ENCODE measurements at regions not wholly inside any gene's neighbourhood (a gene's known extent, or its start where the extent isn't known, plus 50 kb on each side); places are given as distances from the start of the nearest gene placed in this dataset.
"Not testable (repeated sequence)": the region's sequence is repeated elsewhere in the genome, so short reads cannot be mapped to it uniquely, and the experiment has no call there.

DNA sequence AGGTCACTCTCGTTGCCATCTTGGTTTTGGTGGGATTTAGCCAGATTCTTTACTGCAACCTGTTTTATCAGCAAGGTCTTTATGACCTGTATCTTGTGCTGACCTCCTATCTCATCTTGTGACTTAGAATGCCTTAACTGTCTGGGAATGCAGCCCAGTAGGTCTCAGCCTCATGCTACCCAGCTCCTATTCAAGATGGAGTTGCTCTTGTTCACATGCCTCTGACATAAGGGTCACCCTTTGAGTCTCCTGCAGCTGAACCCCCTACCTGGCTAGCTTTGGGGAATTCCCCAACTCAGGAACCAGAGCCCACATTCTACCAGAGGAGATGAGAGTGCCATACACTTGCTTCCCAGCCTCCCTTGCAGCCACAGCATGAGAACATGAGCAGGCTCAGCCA, 123.0 kb upstream of the ARHGEF3 start:
- not testable (repeated sequence) for DNase-seq (ENCODE audit: low read depth)

DNA sequence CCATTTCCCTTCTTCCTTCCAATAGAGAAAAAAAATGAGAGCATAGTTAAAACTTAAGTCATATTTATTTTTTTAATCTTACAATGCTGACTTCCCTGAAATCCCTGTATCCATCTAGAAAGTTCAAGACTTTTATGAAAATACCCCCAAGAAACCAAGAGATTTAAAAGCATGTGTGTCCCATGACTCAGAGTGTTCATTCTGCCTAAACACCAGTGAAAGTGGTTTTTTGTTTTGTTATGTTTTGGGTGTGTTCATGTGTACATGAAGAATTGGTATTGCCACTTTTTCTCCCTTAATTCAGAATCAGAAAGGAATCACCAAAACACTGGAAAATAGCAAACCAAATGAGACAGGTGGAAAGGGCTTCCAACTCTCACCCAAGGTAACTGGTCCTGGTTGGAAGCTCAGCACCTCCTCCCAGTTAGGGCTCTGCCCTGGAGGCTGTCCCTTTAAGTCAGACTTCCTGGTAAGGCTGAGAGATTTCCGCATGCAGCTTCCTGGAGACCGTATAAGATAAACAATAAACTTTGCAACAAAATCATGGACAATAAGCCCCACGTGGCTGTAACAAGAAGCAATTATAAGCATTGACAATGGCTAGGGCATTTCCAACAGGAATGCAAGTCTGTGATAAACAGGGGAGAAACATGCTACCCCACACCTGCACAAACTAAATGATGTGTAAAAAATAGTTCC, 121.9 kb upstream of the ARHGEF3 start:
- DNase-seq (ENCODE audit: low read depth), result no peak

- no peak for DNase-seq (ENCODE audit: low read depth)
Measured at GRCh38 chr3:56921573-56922453, 120.1 kb upstream of the ARHGEF3 start.

DNA sequence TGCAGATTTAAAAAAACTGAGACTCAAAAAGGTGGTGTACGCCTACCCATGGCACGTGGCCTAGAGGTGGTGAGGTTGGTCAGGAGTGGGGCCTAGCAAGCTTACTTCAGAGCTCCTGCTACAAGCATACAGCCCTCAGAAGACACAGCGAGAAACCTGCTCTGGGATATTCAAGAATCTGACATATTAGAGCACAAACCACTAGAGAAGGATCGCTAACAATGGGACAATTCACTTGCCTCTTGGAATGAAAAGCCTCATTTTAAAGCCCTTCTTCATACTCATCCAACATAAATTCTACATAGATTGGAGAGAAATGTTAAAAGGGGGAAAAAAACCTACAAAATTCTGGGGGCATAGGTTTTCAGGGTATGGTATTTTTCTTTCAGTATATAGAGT, 118.0 kb upstream of the ARHGEF3 start:
- no peak for DNase-seq (ENCODE audit: low read depth)

- no peak for DNase-seq (ENCODE audit: low read depth)
Measured at GRCh38 chr3:56919137-56919796, 117.5 kb upstream of the ARHGEF3 start.

DNA sequence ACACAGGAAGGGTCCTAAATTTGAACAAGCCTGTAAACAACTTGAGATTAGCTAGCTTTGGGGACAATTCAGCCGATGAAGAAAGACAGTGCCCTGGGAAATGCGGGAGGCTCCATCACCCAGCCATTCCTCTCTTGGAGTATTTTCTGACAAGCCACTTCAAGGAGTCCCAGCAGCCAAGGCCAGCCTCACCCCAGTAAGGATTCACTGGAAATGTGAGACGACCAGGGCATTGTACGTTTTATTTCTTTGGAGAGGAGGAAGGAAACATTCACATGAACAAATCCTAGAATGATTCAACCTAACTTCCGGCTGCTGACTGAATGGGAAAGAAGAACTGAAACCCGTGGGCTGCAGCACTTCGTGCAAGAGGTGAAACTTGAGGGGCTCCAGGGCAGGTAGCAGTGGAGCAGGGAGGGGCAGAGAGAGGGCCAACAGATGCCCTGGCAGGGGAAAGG, 116.4 kb upstream of the ARHGEF3 start:
- DNase-seq (ENCODE audit: low read depth), result no peak

DNA sequence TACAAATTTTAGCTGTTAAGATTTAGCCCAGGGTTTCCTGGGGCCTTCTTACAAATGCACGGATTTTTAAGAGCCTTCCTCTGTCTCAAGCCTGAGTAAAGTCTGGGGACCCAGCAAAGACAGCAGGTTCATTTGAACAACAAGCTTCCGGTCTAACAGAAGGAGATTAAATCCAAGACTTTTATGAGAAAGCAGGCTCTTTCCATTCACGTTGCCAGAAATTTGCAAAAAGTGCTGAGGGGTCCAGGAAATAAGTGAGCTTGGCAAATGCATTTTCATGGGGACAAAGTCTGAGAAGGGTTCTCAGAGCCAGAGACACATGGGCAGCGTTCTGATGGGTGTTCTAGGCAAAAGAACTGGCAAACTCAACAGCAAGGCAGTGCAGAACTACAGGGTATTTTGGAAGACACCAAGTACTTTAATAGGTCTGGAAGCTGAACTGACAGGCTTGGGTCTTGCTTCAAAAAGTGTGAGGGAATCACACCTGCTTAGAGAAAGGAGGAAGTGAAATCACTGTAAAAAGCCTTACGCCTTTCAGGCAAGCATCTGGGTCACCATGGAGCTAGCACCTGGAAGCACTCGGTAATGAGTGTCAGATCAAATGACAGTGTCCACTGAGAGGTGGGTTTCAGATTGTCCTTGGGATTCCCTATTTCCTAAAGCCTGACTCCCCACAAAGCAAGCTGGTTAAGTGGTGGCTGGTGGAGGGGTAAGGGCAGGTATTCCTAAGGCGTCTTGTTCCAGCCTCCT, 115.8 kb upstream of the ARHGEF3 start:
- no peak for DNase-seq (ENCODE audit: low read depth)

DNA sequence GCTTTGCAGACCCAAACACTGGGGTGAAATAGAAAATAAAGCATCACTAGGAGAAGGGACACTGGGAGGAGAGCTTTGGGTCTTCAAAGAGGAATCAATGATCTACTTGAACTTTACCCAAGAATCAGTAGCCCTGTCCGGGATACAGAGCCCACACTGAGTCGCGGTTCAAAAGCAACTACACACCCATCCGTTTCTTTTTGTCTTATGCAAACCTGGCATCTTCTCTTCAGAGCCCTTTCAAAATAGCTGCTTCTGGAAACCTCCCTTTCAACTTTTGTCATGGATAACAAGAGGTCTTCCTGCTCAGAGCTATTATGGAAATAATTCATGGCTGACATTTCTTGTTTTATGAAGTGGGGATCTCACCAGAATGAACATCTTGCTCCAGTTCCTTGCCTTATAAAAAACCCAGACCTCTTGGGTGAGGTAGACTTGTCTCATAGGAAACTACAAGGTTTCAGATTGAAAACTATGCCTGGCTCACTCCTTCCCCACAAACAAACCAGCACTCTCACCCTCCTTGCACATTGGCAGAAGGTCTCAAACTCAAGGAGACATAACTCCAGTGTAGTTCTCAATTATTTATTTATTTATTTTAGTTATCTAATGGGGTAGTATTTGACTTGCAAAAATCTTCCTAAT, 115.1 kb upstream of the ARHGEF3 start:
- no peak for DNase-seq (ENCODE audit: low read depth)

DNA sequence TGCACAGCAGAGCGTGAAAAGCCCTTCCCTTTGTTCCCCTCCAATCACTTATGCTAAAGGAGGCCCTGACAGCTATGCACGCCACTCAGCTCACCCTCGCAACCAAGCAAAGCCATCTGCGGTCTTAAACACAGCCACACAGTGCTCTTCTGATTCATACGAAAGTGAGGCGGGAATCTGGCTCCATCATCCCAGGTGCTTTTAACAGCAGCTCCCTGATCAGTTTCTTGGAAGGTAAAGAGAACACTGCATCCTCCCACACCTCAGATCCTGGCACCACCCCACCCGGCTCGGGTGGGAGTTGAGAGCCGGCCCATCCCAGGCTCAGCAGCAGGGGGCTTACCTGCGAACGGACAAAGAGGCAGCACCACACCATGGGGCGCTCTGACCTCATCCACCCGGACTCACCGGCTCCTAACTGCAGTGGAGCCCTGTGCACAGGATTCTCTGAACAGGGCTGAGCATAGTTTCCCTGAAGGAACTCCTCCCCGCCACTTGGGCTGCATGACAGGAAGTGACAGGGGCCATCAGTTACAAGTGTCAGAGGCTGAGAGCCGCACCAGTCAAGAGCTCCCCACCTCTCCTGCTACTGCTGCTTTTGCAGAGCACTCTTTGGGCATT, 114.3 kb upstream of the ARHGEF3 start:
- peak; percentile 38 for DNase-seq (ENCODE audit: low read depth)

DNA sequence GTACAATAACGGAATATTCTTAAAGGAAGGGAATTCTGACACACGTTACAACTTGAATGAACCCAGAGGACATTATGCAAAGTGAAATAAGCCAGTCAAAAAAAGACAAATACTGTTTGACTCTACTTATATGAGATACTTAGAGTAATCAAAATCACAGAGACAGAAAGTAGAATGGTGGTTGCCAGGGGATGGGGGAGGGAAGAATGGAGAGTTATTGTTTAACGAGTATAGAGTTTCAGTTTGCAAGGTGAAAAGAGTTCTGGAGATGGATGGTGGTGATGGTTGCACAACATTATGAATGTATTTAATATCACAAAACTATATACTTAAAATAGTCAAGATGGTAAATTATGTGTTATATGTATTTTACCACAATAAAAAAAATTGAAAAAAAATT, 112.9 kb upstream of the ARHGEF3 start:
- no peak for DNase-seq (ENCODE audit: low read depth)

DNA sequence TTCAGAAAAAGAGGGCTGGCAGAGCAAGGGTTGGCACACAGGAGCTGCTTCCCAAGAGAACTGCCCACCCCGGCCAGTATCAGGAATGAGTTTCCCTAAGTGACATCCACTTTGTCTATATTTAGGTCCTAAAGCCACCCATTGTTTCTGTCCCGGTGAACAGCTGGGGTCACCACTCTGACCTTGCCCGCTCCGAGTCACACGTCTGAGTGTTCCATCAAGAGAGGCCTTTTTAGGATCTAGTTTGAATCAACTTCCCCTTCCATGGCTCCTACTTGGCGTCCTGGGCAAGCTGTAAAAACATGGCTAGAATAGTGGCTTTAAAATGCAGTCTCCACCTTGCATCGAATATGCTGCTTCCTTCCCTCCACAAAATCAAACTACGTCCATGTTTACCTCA, 109.6 kb upstream of the ARHGEF3 start:
- DNase-seq (ENCODE audit: low read depth), result no peak

DNA sequence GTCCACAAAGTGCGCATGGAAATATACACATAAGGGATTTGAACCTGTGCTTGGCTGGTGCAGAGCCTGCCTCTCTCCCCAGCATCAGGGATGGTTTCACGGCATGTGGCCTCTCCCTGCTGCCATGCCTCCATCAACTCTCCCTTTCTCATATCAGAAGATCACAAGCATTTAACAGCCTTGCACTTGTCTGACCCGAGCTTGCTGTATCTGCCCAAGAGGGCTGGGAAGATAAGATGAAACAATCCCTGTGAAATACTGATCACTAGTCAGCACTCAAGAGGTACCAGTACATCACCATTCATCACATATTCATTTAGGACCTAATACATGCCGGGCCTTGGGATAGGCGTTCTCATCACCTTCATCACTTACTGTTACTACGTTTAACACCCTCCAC, 107.6 kb upstream of the ARHGEF3 start:
- no peak for DNase-seq (ENCODE audit: low read depth)

GRCh38 chr3:56908004-56908403, 106.3 kb upstream of the ARHGEF3 start:
- DNase-seq (ENCODE audit: low read depth), result no peak

DNA sequence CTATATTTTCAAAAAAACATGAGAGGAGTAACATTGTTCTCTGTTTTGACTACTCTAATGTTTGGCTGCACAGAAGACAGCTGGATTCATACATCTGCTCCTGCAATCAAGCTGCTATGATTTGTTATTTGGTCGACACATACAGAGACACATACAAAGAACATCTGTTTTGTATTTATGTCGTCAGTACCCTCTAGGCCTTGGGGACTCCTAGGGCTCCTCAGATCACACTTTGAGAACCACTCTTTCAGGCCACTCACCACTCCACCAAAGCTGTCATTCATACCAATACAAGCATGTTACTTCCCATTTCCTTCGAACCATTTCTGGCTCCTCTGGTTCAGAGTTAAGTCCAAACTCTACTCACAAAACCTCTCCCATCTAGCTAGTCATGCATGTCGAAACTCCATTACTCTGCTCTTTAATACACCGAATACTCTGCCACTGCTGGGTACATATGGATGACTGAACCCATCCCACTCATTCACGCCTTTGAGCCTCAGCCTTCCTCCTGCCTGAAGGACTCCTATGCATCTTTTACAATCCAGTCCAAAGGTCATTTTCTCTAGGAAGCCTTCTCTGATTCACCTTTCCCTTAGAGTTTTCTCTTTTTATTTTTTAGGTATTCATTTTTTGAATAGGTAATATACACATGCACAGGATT, 102.9 kb upstream of the ARHGEF3 start:
- DNase-seq (ENCODE audit: low read depth), result no peak

DNA sequence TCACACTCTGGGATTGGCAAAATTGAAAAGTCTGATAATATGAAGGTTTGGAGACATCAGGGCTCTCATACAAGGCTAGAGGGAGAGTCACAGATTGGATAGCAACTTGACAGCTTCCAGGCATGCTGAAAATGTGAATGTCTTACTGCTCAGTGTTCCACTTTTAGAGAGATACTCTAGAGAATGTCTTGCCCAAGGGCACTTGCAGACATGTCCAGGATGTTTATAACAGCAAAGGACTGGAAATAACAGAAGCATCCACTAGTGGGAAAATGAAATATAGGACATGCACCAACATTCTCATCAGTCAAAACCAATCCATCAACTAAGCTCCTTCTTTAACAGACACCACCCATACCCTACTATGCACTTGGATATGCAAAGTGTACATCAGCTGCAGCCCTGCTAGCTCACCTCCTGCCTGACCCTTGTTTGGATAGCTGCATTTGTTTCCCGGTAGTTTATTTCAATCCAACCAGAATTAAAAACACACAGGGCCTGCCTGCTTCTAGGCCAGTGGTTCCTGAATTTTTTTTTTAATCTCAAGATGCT, 101.6 kb upstream of the ARHGEF3 start:
- no peak for DNase-seq (ENCODE audit: low read depth)

DNA sequence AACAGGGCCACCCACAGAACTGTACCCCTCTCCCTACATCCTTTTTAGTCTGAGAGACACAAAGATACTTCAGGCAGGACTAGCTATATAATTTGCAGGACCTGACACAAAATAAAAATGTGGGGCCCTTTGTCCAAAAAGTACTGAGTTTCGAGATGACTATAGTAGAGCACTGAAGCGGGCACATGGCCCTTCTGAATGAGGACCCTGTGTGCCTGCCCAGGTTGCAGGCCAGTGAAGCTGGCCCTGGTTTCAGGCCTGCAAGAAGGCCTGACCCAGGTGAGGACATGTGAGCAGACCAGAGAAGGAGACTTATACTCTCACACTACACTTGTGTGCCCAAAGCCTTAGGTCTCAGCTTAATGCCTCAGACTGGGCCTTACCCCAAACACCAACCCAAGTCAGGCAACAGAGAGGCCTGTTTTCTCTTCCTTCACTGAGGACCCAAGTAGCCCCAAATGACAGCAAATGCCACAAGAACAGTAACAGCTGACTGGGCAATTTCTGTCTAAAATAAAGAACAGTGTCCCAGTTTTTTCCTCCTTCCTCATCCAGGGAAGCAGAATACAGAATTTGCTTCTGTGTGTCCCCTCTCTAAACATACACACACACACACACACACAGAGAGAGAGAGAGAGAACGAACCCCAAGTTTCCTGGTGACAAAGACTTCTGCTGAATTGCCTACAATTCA, 100.9 kb upstream of the ARHGEF3 start:
- no peak for DNase-seq (ENCODE audit: low read depth)

DNA sequence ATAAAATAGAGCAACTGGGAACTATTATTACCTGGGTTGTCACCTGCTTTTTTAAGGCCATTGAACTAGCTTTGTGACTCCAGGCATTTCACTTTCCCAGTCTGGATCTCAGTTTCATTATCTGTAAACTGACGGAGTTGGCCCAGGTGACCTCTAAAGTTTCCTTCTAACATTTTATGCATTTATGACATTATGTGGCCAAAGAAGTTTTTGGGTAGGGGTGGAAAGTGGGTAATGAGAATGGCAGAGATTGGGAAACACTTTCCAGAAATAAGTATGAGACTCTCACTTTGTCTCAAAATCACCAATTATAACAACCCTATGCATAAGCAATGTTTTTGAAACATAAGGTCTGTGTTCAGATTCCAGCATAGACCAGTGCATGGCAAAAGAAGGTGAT, 99.1 kb upstream of the ARHGEF3 start:
- no peak for DNase-seq (ENCODE audit: low read depth)

- no peak for DNase-seq (ENCODE audit: low read depth)
Measured at GRCh38 chr3:56899851-56900250, 98.1 kb upstream of the ARHGEF3 start.

GRCh38 chr3:56899078-56899477, 97.3 kb upstream of the ARHGEF3 start:
- DNase-seq (ENCODE audit: low read depth), result no peak

DNA sequence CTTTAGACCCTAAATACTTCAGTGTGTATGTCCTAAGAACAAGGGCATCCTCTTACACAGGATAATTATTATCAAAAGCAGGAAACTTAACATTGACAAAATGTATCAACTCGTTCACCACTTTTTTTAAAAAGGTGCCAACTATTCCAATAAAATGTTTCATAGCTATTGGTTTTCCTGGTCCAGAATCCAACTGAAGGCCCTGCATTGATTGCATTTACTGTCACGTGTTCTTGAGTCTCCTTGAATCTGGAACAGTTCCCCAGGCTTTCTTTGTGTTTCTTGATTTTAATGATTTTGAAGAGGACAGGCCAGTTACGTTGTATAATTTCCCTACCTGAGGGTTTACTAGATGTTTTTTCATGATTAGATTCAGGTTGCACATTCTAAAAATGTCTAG, 94.6 kb upstream of the ARHGEF3 start:
- no peak for DNase-seq (ENCODE audit: low read depth)
